Parathyroid adenoma (tissue), 2 donors: ENCODE measurements at regions not wholly inside any gene's neighbourhood (a gene's known extent, or its start where the extent isn't known, plus 50 kb on each side); places are given as distances from the start of the nearest gene placed in this dataset.
"Not testable (repeated sequence)": the region's sequence is repeated elsewhere in the genome, so short reads cannot be mapped to it uniquely, and the experiment has no call there.

ENCODE experiments used
- H2AFZ ChIP-seq: fragments of 300-600 bp; sonication (generic); one replicate; pipeline ENCODE4 v1.7.0; 2017; ENCODE audit warnings: antibody characterized with exemption, mild to moderate bottlenecking
- H3K27ac ChIP-seq: fragments of 300-600 bp; sonication (generic); one replicate; pipeline ENCODE4 v1.7.0; 2017
- H3K27me3 ChIP-seq: fragments of 300-600 bp; sonication (generic); one replicate; pipeline ENCODE4 v1.7.0; 2017; ENCODE audit warnings: low read length; ENCODE audit not compliant: control insufficient read depth, insufficient read depth
- H3K36me3 ChIP-seq: fragments of 300-600 bp; sonication (generic); one replicate; pipeline ENCODE4 v1.7.0; 2017; ENCODE audit warnings: low read length; ENCODE audit not compliant: control insufficient read depth, insufficient read depth
- H3K4me1 ChIP-seq: fragments of 300-600 bp; sonication (generic); one replicate; pipeline ENCODE4 v1.7.0; 2017; ENCODE audit warnings: control low read depth
- H3K4me2 ChIP-seq: fragments of 300-600 bp; sonication (generic); one replicate; pipeline ENCODE4 v1.7.0; 2017; ENCODE audit warnings: low read length
- H3K4me3 ChIP-seq: fragments of 300-600 bp; sonication (generic); one replicate; pipeline ENCODE4 v1.7.0; 2017; ENCODE audit warnings: low read depth, low read length
- H3K79me2 ChIP-seq: fragments of 300-600 bp; sonication (generic); one replicate; pipeline ENCODE4 v1.7.0; 2017; ENCODE audit warnings: control low read depth
- H3K9ac ChIP-seq: fragments of 300-600 bp; sonication (generic); one replicate; pipeline ENCODE4 v1.7.0; 2017; ENCODE audit warnings: mild to moderate bottlenecking
- H3K9me3 ChIP-seq: fragments of 300-600 bp; sonication (generic); one replicate; pipeline ENCODE4 v1.7.0; 2017; ENCODE audit warnings: low read length; ENCODE audit not compliant: control insufficient read depth
- CTCF ChIP-seq: fragments of 300-600 bp; sonication (generic); IDR thresholded peaks from one replicate; pipeline ENCODE4 v1.7.0; 2017; ENCODE audit warnings: antibody characterized with exemption, mild to moderate bottlenecking
- donor health status: primary hyperparathyroidism.

- Histone ChIP-seq H3K4me1 (no peaks in the 10 kb centered on the region), H3K4me3 (no peak overlapping the region), H3K9ac (no peak overlapping the region), H2AFZ (no peak overlapping the region), H3K27me3 (no peaks in the 10 kb centered on the region), H3K36me3 (no peaks in the 10 kb centered on the region), H3K79me2 (no peaks in the 10 kb centered on the region), H3K4me2 (no peak overlapping the region), H3K9me3 (no peaks in the 10 kb centered on the region), H3K27ac (no peak overlapping the region)
- no peak for TF ChIP-seq CTCF
Observed at GRCh38 chr1:168408539-168408865, 127.8 kb downstream of the TBX19 start.

GRCh38 chr1:168407832-168408538, 127.3 kb downstream of the TBX19 start:
- no peaks in the 10 kb centered on the region for H3K27me3 ChIP-seq
- no peak for TF ChIP-seq CTCF
- no peak overlapping the region for H3K9ac ChIP-seq
- H3K4me3 ChIP-seq: no peak overlapping the region
- no peaks in the 10 kb centered on the region for H3K4me1 ChIP-seq
- no peaks in the 10 kb centered on the region for H3K79me2 ChIP-seq
- H2AFZ ChIP-seq: no peak overlapping the region
- no peaks in the 10 kb centered on the region for H3K9me3 ChIP-seq
- H3K4me2 ChIP-seq: no peak overlapping the region
- H3K27ac ChIP-seq: no peak overlapping the region
- no peaks in the 10 kb centered on the region for H3K36me3 ChIP-seq

GRCh38 chr1:168405906-168406549, 125.4 kb downstream of the TBX19 start:
- no peaks in the 10 kb centered on the region for H3K4me1 ChIP-seq
- H3K79me2 ChIP-seq: no peaks in the 10 kb centered on the region
- no peaks in the 10 kb centered on the region for H3K27me3 ChIP-seq
- H2AFZ ChIP-seq: no peak overlapping the region
- H3K9ac ChIP-seq: no peak overlapping the region
- H3K4me3 ChIP-seq: no peak overlapping the region
- no peak for TF ChIP-seq CTCF
- no peak overlapping the region for H3K27ac ChIP-seq
- no peaks in the 10 kb centered on the region for H3K36me3 ChIP-seq
- peak overlapping the region; percentile 8 for H3K4me2 ChIP-seq
- no peaks in the 10 kb centered on the region for H3K9me3 ChIP-seq

- no peak overlapping the region for H3K27ac ChIP-seq
- H3K27me3 ChIP-seq: no peaks in the 10 kb centered on the region
- H3K9ac ChIP-seq: no peak overlapping the region
- H3K4me1 ChIP-seq: no peaks in the 10 kb centered on the region
- H3K4me3 ChIP-seq: no peak overlapping the region
- no peaks in the 10 kb centered on the region for H3K79me2 ChIP-seq
- H3K9me3 ChIP-seq: no peaks in the 10 kb centered on the region
- H3K4me2 ChIP-seq: no peak overlapping the region
- no peak overlapping the region for H2AFZ ChIP-seq
- no peak for TF ChIP-seq CTCF
- no peaks in the 10 kb centered on the region for H3K36me3 ChIP-seq
Observed at GRCh38 chr1:168403140-168403539, 122.5 kb downstream of the TBX19 start.

GRCh38 chr1:168402466-168402865, 121.8 kb downstream of the TBX19 start:
- H3K27me3 ChIP-seq, H3K4me2 ChIP-seq, H3K9ac ChIP-seq, H2AFZ ChIP-seq, H3K4me1 ChIP-seq, H3K4me3 ChIP-seq, H3K9me3 ChIP-seq, H3K79me2 ChIP-seq, H3K27ac ChIP-seq, H3K36me3 ChIP-seq: not testable (repeated sequence)
